Adrenal gland (tissue), 5 donors: ENCODE measurements at regions not wholly inside any gene's neighbourhood (a gene's known extent, or its start where the extent isn't known, plus 50 kb on each side); places are given as distances from the start of the nearest gene placed in this dataset.

Source experiments
- POLR2A ChIP-seq, 2 donors: fragments of 450-650 bp; IDR thresholded peaks; one replicate each; pipeline ENCODE4 v1.6.1; 2017; ENCODE audit warnings: antibody characterized with exemption in 2 of 2, mild to moderate bottlenecking in 2 of 2, moderate library complexity in 1 of 2
- TF ChIP-seq, protein P1 (sequence below), 6 experiments: fragments of 450-650 bp in 4 of 6; fragments of 200-600 bp in 2 of 6; sonication (generic) in 1 of 6; IDR thresholded peaks; 1 replicate in 5 of 6; 2 replicates in 1 of 6; pipeline versions ENCODE4 v1.5.1 to v1.8.0; 2016 to 2021; ENCODE audit warnings: antibody characterized with exemption in 6 of 6, mild to moderate bottlenecking in 2 of 6, moderate library complexity in 1 of 6
- donor health status: DM: no; HTN: no; CAD: no.

GRCh38 chr5:85938201-85938600, 679.5 kb upstream of the COX7C start:
- TF ChIP-seq, protein P1, sequence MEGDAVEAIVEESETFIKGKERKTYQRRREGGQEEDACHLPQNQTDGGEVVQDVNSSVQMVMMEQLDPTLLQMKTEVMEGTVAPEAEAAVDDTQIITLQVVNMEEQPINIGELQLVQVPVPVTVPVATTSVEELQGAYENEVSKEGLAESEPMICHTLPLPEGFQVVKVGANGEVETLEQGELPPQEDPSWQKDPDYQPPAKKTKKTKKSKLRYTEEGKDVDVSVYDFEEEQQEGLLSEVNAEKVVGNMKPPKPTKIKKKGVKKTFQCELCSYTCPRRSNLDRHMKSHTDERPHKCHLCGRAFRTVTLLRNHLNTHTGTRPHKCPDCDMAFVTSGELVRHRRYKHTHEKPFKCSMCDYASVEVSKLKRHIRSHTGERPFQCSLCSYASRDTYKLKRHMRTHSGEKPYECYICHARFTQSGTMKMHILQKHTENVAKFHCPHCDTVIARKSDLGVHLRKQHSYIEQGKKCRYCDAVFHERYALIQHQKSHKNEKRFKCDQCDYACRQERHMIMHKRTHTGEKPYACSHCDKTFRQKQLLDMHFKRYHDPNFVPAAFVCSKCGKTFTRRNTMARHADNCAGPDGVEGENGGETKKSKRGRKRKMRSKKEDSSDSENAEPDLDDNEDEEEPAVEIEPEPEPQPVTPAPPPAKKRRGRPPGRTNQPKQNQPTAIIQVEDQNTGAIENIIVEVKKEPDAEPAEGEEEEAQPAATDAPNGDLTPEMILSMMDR (IDR thresholded peaks at IDR 0.05): no peak
- TF ChIP-seq POLR2A (IDR thresholded peaks at IDR 0.05): no peak
